Neural progenitor cell (in vitro differentiated cells): ENCODE measurements at regions not wholly inside any gene's neighbourhood (a gene's known extent, or its start where the extent isn't known, plus 50 kb on each side); places are given as distances from the start of the nearest gene placed in this dataset.

Experiments used
- DNase-seq: peaks from one replicate; pipeline ENCODE4 v3.0.0-alpha.2; 2016; ENCODE audit warnings: low spot score
- H2AFZ ChIP-seq: fragments of 200-600 bp; sonication (generic); replicated peaks from 2 replicates; pipeline ENCODE4 v1.6.1; 2016; ENCODE audit warnings: antibody characterized with exemption
- H3F3A ChIP-seq: fragments of 200-600 bp; sonication (generic); 2 replicates; pipeline ENCODE4 v1.6.1; 2016; ENCODE audit warnings: antibody characterized with exemption, low read depth
- H3K27ac ChIP-seq: fragments of 200-600 bp; sonication (generic); 2 replicates; pipeline ENCODE4 v1.5.1; 2016; ENCODE audit warnings: mild to moderate bottlenecking
- H3K27me3 ChIP-seq: fragments of 200-600 bp; sonication (generic); 2 replicates; pipeline ENCODE4 v1.6.1; 2016; ENCODE audit warnings: mild to moderate bottlenecking, moderate library complexity
- H3K36me3 ChIP-seq: fragments of 200-600 bp; sonication (generic); 2 replicates; pipeline ENCODE4 v1.5.1; 2016
- H3K4me1 ChIP-seq: fragments of 200-600 bp; sonication (generic); 2 replicates; pipeline ENCODE4 v1.6.1; 2016; ENCODE audit warnings: mixed run types
- H3K4me2 ChIP-seq: fragments of 200-600 bp; sonication (generic); 2 replicates; pipeline ENCODE4 v1.6.1; 2016
- H3K4me3 ChIP-seq: fragments of 200-600 bp; sonication (generic); 2 replicates; pipeline ENCODE4 v1.5.1; 2016
- H3K79me2 ChIP-seq: fragments of 200-600 bp; sonication (generic); 2 replicates; pipeline ENCODE4 v1.6.1; 2016; ENCODE audit warnings: low read depth
- H3K9ac ChIP-seq: fragments of 200-600 bp; sonication (generic); 2 replicates; pipeline ENCODE4 v1.6.1; 2016
- H3K9me3 ChIP-seq: fragments of 200-600 bp; sonication (generic); 2 replicates; pipeline ENCODE4 v1.5.1; 2016; ENCODE audit warnings: low read depth
- H4K20me1 ChIP-seq: fragments of 200-600 bp; sonication (generic); 2 replicates; pipeline ENCODE4 v1.6.1; 2016; ENCODE audit warnings: low read depth
- H3K27ac Mint-ChIP-seq: 3 replicates; pipeline ENCODE4 v1.8.0; 2021; ENCODE audit warnings: mixed read lengths
- H3K27me3 Mint-ChIP-seq: 2 replicates; pipeline ENCODE4 v1.8.0; 2022; ENCODE audit warnings: low read depth, mild to moderate bottlenecking, inconsistent platforms, moderate library complexity, mixed read lengths; ENCODE audit not compliant: insufficient read depth
- H3K36me3 Mint-ChIP-seq: 3 replicates; pipeline ENCODE4 v1.8.0; 2021; ENCODE audit warnings: mixed read lengths
- H3K4me1 Mint-ChIP-seq: 3 replicates; pipeline ENCODE4 v1.8.0; 2021; ENCODE audit warnings: mixed read lengths
- H3K4me3 Mint-ChIP-seq: 3 replicates; pipeline ENCODE4 v1.8.0; 2021; ENCODE audit warnings: mild to moderate bottlenecking, moderate library complexity, mixed read lengths
- H3K9me3 Mint-ChIP-seq: 3 replicates; pipeline ENCODE4 v1.8.0; 2020; ENCODE audit warnings: mixed read lengths
- EZH2 ChIP-seq: fragments of 200-600 bp; sonication (generic); IDR thresholded peaks from 2 replicates; pipeline ENCODE4 v1.6.1; 2017; ENCODE audit warnings: antibody characterized with exemption, mild to moderate bottlenecking, moderate library complexity
- EZH2phosphoT487 ChIP-seq: fragments of 200-600 bp; sonication (generic); IDR thresholded peaks from 2 replicates; pipeline ENCODE4 v1.6.1; 2017; ENCODE audit warnings: antibody characterized with exemption
- TF ChIP-seq, protein P1 (sequence below): fragments of 200-600 bp; sonication (generic); IDR thresholded peaks from 2 replicates; pipeline ENCODE4 v1.5.1; 2017; ENCODE audit warnings: antibody characterized with exemption, mild to moderate bottlenecking

GRCh38 chr12:111101003-111101402, 180.6 kb upstream of the MYL2 start:
- TF ChIP-seq EZH2 (no peak), EZH2phosphoT487 (no peak)
- TF ChIP-seq, protein P1, sequence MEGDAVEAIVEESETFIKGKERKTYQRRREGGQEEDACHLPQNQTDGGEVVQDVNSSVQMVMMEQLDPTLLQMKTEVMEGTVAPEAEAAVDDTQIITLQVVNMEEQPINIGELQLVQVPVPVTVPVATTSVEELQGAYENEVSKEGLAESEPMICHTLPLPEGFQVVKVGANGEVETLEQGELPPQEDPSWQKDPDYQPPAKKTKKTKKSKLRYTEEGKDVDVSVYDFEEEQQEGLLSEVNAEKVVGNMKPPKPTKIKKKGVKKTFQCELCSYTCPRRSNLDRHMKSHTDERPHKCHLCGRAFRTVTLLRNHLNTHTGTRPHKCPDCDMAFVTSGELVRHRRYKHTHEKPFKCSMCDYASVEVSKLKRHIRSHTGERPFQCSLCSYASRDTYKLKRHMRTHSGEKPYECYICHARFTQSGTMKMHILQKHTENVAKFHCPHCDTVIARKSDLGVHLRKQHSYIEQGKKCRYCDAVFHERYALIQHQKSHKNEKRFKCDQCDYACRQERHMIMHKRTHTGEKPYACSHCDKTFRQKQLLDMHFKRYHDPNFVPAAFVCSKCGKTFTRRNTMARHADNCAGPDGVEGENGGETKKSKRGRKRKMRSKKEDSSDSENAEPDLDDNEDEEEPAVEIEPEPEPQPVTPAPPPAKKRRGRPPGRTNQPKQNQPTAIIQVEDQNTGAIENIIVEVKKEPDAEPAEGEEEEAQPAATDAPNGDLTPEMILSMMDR = no peak
- no peaks in the 10 kb centered on the region for H3K4me1 ChIP-seq
- H3K27me3 Mint-ChIP-seq = peaks cover 6% of the 10 kb centered on the region
- peaks cover 3% of the 10 kb centered on the region for H3K4me1 Mint-ChIP-seq
- H3K4me2 ChIP-seq = no peak overlapping the region
- H3K4me3 Mint-ChIP-seq = no peak overlapping the region
- H2AFZ ChIP-seq = no peak overlapping the region
- H3K9me3 Mint-ChIP-seq = no peaks in the 10 kb centered on the region
- no peaks in the 10 kb centered on the region for H3K36me3 Mint-ChIP-seq
- no peaks in the 10 kb centered on the region for H4K20me1 ChIP-seq
- H3K79me2 ChIP-seq = no peaks in the 10 kb centered on the region
- H3K9me3 ChIP-seq = no peaks in the 10 kb centered on the region
- H3K27ac ChIP-seq = no peak overlapping the region
- no peaks in the 10 kb centered on the region for H3K36me3 ChIP-seq
- no peak for DNase-seq
- no peak overlapping the region for H3K27ac Mint-ChIP-seq
- no peak overlapping the region for H3K4me3 ChIP-seq
- H3K27me3 ChIP-seq = no peaks in the 10 kb centered on the region
- H3K9ac ChIP-seq = no peak overlapping the region
- no peaks in the 10 kb centered on the region for H3F3A ChIP-seq

- TF ChIP-seq EZH2 = no peak
- no peak for TF ChIP-seq EZH2phosphoT487
- TF ChIP-seq, protein P1 = no peak
- H3K4me3 ChIP-seq = no peak overlapping the region
- H3K4me1 ChIP-seq = no peaks in the 10 kb centered on the region
- no peak overlapping the region for H3K9ac ChIP-seq
- no peaks in the 10 kb centered on the region for H3K9me3 ChIP-seq
- H4K20me1 ChIP-seq = no peaks in the 10 kb centered on the region
- Mint-ChIP-seq H3K27me3 (peaks cover 6% of the 10 kb centered on the region), H3K4me1 (peaks cover 3% of the 10 kb centered on the region), H3K36me3 (no peaks in the 10 kb centered on the region), H3K27ac (no peak overlapping the region), H3K4me3 (no peak overlapping the region), H3K9me3 (no peaks in the 10 kb centered on the region)
- H3F3A ChIP-seq = no peaks in the 10 kb centered on the region
- H3K79me2 ChIP-seq = no peaks in the 10 kb centered on the region
- H3K27me3 ChIP-seq = no peaks in the 10 kb centered on the region
- no peak overlapping the region for H3K27ac ChIP-seq
- H3K4me2 ChIP-seq = no peak overlapping the region
- H2AFZ ChIP-seq = no peak overlapping the region
- H3K36me3 ChIP-seq = no peaks in the 10 kb centered on the region
- no peak for DNase-seq
Measured at GRCh38 chr12:111100554-111100953, 180.2 kb upstream of the MYL2 start.

DNA sequence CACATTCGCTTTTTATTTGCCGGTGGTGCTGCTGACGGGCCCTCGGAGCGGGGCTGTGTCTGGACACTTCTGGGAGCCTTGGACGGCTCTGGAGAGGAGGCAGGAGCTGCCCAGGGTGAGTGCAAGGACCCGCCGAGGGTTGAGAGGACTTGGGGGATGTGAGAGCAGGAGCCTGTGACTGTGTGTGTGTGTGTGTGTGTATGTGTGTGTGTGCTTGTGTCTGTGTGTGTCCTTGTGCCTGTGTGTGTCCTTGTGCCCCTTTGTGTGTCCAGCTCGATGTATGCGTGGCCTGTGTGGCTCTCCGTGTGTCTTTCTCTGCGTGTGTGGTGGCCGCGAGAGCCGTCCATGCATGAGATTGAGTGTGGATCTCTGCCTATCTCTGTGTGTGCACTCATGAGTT, 179.6 kb upstream of the MYL2 start:
- H3K9me3 ChIP-seq = no peaks in the 10 kb centered on the region
- no peak overlapping the region for H3K4me2 ChIP-seq
- H3K4me3 ChIP-seq = no peak overlapping the region
- TF ChIP-seq EZH2phosphoT487 (no peak), EZH2 (no peak)
- TF ChIP-seq, protein P1 = no peak
- H4K20me1 ChIP-seq = no peaks in the 10 kb centered on the region
- Mint-ChIP-seq H3K27ac (no peak overlapping the region), H3K9me3 (no peaks in the 10 kb centered on the region), H3K36me3 (no peaks in the 10 kb centered on the region), H3K27me3 (peaks cover 4% of the 10 kb centered on the region), H3K4me3 (no peak overlapping the region), H3K4me1 (peaks cover under 1% of the 10 kb centered on the region)
- H3K79me2 ChIP-seq = no peaks in the 10 kb centered on the region
- H3F3A ChIP-seq = no peaks in the 10 kb centered on the region
- H3K27ac ChIP-seq = no peak overlapping the region
- H3K27me3 ChIP-seq = no peaks in the 10 kb centered on the region
- H3K4me1 ChIP-seq = no peaks in the 10 kb centered on the region
- H2AFZ ChIP-seq = no peak overlapping the region
- no peaks in the 10 kb centered on the region for H3K36me3 ChIP-seq
- no peak overlapping the region for H3K9ac ChIP-seq
- DNase-seq = no peak
